Lung (tissue), 11 donors: ENCODE measurements at regions not wholly inside any gene's neighbourhood (a gene's known extent, or its start where the extent isn't known, plus 50 kb on each side); places are given as distances from the start of the nearest gene placed in this dataset.

Source experiments
- ATAC-seq: fragments of 200-7000 bp; cut with Tn5 transposase; one replicate; pipeline ENCODE4 v1.9.1; 2020; ENCODE audit warnings: moderate number of reproducible peaks; ENCODE audit not compliant: insufficient read depth, low FRiP score
- DNase-seq, 3 donors: peaks; one replicate each; pipeline ENCODE4 v3.0.0-alpha.2; 2013 to 2017
- H3K27ac ChIP-seq, 2 donors: one replicate each; pipeline ENCODE4 v1.5.1; 2013; ENCODE audit warnings: mild to moderate bottlenecking in 2 of 2, moderate library complexity in 2 of 2, control low read depth in 1 of 2, inconsistent platforms in 1 of 2, low read depth in 1 of 2, low read length in 1 of 2
- H3K27me3 ChIP-seq, 3 donors: one replicate each; pipeline ENCODE4 v1.5.1; 2013; ENCODE audit warnings: low read length in 2 of 3; ENCODE audit not compliant: control insufficient read depth in 3 of 3, insufficient read depth in 3 of 3
- H3K36me3 ChIP-seq, 4 donors: one replicate each; pipeline ENCODE4 v1.5.1; 2013; ENCODE audit warnings: low read length in 4 of 4, mild to moderate bottlenecking in 1 of 4, moderate library complexity in 1 of 4; ENCODE audit not compliant: control insufficient read depth in 4 of 4, insufficient read depth in 4 of 4
- H3K4me1 ChIP-seq, 5 donors: one replicate each; pipeline ENCODE4 v1.5.1; 2013; ENCODE audit warnings: low read length in 5 of 5, mild to moderate bottlenecking in 2 of 5, moderate library complexity in 1 of 5; ENCODE audit not compliant: control insufficient read depth in 5 of 5, insufficient read depth in 5 of 5
- H3K4me3 ChIP-seq: one replicate; pipeline ENCODE4 v1.5.1; 2013; ENCODE audit warnings: mild to moderate bottlenecking, control low read depth, moderate library complexity
- H3K9ac ChIP-seq, 2 donors: one replicate each; pipeline ENCODE4 v1.5.1; 2013; ENCODE audit warnings: low read length in 2 of 2, control low read depth in 1 of 2; ENCODE audit not compliant: insufficient read depth in 1 of 2
- H3K9me3 ChIP-seq, 4 donors: one replicate each; pipeline ENCODE4 v1.5.1; 2013; ENCODE audit warnings: low read length in 3 of 4, mild to moderate bottlenecking in 1 of 4, moderate library complexity in 1 of 4; ENCODE audit not compliant: control insufficient read depth in 4 of 4, insufficient read depth in 3 of 4
- WGBS, 2 donors: extraction: QIAGEN DNeasy Blood & Tissue Kit; methylation state at CpG; one replicate each; pipeline ENCODE4 v1.1.7; 2013; 5-methylcytosine and 5-hydroxymethylcytosine counted together
- TF ChIP-seq, protein P1 (sequence below): IDR thresholded peaks from 2 replicates; pipeline ENCODE4 v1.5.1; 2012; ENCODE audit warnings: mild to moderate bottlenecking; ENCODE audit errors: control extremely low read depth, extremely low read depth
- donor health status: control.
- donor health status: control.
- donor health status: Bipolar disorder and iron deficiency.
- donor health status: healthy.
- donor health status: DM: yes; HTN: yes; CAD: no.

DNA sequence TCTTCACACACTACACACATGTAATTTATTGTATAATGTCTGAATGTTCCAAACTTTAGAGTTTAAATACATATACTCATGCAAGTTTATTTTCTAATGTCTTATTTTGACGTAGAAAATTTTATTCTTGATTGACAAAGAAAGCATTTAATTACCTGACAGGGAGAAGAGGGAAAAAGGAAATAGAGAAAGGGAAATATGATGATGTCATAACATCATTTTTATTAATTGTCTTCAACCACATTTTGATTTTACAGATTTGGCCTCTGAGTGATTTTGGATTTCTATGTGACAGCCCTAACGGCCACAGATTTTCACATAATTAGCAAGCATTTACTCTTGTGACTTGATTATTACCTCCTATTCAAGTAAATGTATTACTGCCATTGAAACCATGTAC is 106.1 kb upstream of the FSTL4 start:
- ATAC-seq (no peak), DNase-seq (no peak)
- Histone ChIP-seq H3K27ac (no peak overlapping the region), H3K4me3 (no peak overlapping the region), H3K9ac (no peak overlapping the region), H3K27me3 (no peaks in the 10 kb centered on the region), H3K4me1 (no peaks in the 10 kb centered on the region), H3K9me3 (peaks cover 0 to 16% (median 11%) of the 10 kb centered on the region in 4 donors), H3K36me3 (no peaks in the 10 kb centered on the region)
- 44 to 84% methylated on average over 2 of the region's 2 CpGs for WGBS, 2 donors
- TF ChIP-seq, protein P1, sequence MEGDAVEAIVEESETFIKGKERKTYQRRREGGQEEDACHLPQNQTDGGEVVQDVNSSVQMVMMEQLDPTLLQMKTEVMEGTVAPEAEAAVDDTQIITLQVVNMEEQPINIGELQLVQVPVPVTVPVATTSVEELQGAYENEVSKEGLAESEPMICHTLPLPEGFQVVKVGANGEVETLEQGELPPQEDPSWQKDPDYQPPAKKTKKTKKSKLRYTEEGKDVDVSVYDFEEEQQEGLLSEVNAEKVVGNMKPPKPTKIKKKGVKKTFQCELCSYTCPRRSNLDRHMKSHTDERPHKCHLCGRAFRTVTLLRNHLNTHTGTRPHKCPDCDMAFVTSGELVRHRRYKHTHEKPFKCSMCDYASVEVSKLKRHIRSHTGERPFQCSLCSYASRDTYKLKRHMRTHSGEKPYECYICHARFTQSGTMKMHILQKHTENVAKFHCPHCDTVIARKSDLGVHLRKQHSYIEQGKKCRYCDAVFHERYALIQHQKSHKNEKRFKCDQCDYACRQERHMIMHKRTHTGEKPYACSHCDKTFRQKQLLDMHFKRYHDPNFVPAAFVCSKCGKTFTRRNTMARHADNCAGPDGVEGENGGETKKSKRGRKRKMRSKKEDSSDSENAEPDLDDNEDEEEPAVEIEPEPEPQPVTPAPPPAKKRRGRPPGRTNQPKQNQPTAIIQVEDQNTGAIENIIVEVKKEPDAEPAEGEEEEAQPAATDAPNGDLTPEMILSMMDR: no peak

DNA sequence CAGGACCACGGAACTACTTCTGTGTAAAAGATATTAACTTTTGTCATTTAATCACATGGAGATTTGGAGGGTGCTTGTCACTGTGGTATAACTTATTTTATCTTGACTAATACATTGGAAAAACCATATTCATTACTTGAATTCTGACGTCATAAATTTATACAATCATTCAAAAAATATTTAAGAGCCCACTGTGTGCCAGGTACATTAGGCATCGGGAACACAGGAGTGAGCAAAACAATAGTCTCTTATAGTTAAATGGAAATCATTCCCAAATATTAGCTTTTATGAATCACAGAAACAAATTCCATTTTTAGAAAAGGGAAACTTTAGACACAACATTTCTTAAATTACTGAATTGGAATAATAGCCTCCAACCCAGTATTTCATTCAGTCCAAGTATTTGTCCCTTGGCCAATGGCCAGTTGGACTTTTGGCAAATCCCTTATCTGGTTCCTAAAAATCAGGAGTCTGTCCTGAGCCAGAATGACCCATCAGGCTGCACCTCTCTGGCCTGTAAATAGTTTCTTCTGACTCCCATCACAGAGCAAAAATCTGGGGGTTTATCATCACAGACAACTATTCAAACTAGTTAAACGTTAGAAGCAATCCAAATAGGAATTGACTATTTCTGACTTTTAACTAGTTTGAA is 104.3 kb upstream of the FSTL4 start:
- TF ChIP-seq, protein P1: no peak
- H3K9me3 ChIP-seq: peaks cover 0 to 10% (median 4%) of the 10 kb centered on the region in 4 donors
- H3K36me3 ChIP-seq: no peaks in the 10 kb centered on the region
- no peaks in the 10 kb centered on the region for H3K27me3 ChIP-seq
- H3K4me3 ChIP-seq: no peak overlapping the region
- no peaks in the 10 kb centered on the region for H3K4me1 ChIP-seq
- H3K9ac ChIP-seq: no peak overlapping the region
- DNase-seq: no peak
- ATAC-seq: no peak
- no peak overlapping the region for H3K27ac ChIP-seq
- WGBS, 2 donors: 60 to 81% methylated on average over 4 of the region's 4 CpGs

DNA sequence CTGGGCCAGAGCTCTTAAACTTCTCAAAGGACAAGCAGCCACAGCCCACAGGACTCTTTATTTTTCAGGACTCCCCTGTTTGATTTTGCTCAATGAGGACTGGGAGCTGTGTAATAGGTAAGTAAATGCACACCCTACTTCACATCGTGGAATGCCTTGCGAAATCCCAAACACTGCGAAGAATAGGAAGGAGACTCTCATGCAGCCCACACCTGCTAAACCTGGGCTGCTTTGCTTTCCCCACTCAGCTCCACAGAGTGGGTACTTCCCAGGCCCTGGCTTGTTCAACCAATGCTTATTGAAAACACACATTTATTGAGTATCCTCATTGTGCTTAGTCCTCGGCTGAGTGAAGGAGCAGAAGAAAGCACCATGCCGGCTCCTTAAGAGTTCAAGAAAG is 103.3 kb upstream of the FSTL4 start:
- H3K4me3 ChIP-seq: no peak overlapping the region
- H3K4me1 ChIP-seq: no peaks in the 10 kb centered on the region
- DNase-seq (peak in 2 of 3 donors; percentile 13 to 49), ATAC-seq (peak; percentile 31)
- no peak overlapping the region for H3K9ac ChIP-seq
- H3K36me3 ChIP-seq: no peaks in the 10 kb centered on the region
- 59 to 72% methylated on average over 5 of the region's 5 CpGs for WGBS, 2 donors
- H3K27ac ChIP-seq: peak overlapping the region in 1 of 2 donors; percentile 16
- H3K9me3 ChIP-seq: peaks cover 0 to 3% (median 1%) of the 10 kb centered on the region in 4 donors
- no peaks in the 10 kb centered on the region for H3K27me3 ChIP-seq
- TF ChIP-seq, protein P1: no peak

DNA sequence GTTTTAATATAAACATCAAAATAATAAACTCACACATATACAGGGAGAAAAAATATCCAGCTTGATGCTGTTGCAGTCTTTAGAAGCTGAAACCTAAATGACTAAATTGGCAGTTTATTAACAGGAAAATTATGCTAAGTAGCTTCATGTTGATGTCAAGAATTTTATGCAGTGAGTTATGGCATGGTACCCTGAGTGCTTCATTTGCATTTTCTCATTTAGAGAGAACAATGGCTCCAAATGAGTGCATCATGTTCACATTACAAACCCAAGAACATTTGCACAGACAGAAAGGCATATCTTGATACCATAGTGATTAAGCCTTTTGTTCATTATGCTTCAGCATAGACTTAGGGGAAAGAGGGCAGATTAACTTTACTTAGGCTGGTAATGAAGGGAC is 102.9 kb upstream of the FSTL4 start:
- no peak for DNase-seq
- Histone ChIP-seq H3K4me3 (no peak overlapping the region), H3K27ac (peak overlapping the region in 1 of 2 donors; percentile 16), H3K4me1 (no peaks in the 10 kb centered on the region), H3K9ac (no peak overlapping the region), H3K36me3 (no peaks in the 10 kb centered on the region), H3K9me3 (no peaks in the 10 kb centered on the region), H3K27me3 (no peaks in the 10 kb centered on the region)
- TF ChIP-seq, protein P1: no peak
- no peak for ATAC-seq
